WTC11 (cell line): ENCODE measurements at regions not wholly inside any gene's neighbourhood (a gene's known extent, or its start where the extent isn't known, plus 50 kb on each side); places are given as distances from the start of the nearest gene placed in this dataset.

ENCODE experiments used
- ATAC-seq: fragments of 200-7000 bp; cut with Tn5 transposase; 2 replicates; pipeline ENCODE4 v1.10.0; 2021; ENCODE audit warnings: mild to moderate bottlenecking, moderate library complexity
- CTCF ChIA-PET: fragments of 300-600 bp; sonication (Branson Sonifier 250); formaldehyde crosslinking; loops from one replicate; lab custom pipeline; 2021; ENCODE audit warnings: antibody characterized with exemption; lab: Charles Lee
- POLR2A ChIA-PET: fragments of 350-600 bp; sonication (Branson Sonifier 250); formaldehyde crosslinking; loops from one replicate; lab custom pipeline; 2021; ENCODE audit warnings: antibody characterized with exemption; lab: Charles Lee
- DNase-seq: peaks from one replicate; pipeline ENCODE4 v3.0.0; 2021; ENCODE audit warnings: low spot score
- H3K27ac Mint-ChIP-seq: 2 replicates; pipeline ENCODE4 v1.8.0; 2021; ENCODE audit warnings: mixed read lengths
- H3K27me3 Mint-ChIP-seq: 2 replicates; pipeline ENCODE4 v1.8.0; 2021; ENCODE audit warnings: low read depth, mild to moderate bottlenecking, moderate library complexity, mixed read lengths
- H3K36me3 Mint-ChIP-seq: 2 replicates; pipeline ENCODE4 v1.8.0; 2021; ENCODE audit warnings: mixed read lengths
- H3K4me1 Mint-ChIP-seq: 2 replicates; pipeline ENCODE4 v1.8.0; 2022; ENCODE audit warnings: mixed read lengths
- H3K4me3 Mint-ChIP-seq: 2 replicates; pipeline ENCODE4 v1.8.0; 2021; ENCODE audit warnings: mild to moderate bottlenecking, moderate library complexity, mixed read lengths
- H3K9me3 Mint-ChIP-seq: 2 replicates; pipeline ENCODE4 v1.8.0; 2021; ENCODE audit warnings: mixed read lengths
- ATF1 ChIP-seq: sonication (generic); formaldehyde crosslinking; IDR thresholded peaks from 2 replicates; pipeline ENCODE4 v1.8.1; 2023; ENCODE audit warnings: mild to moderate bottlenecking, moderate library complexity, missing genetic modification reagents
- ETV6 ChIP-seq: sonication (generic); formaldehyde crosslinking; IDR thresholded peaks from 2 replicates; pipeline ENCODE4 v1.8.1; 2022; ENCODE audit warnings: mild to moderate bottlenecking, missing genetic modification reagents
- FOXP1 ChIP-seq: sonication (generic); formaldehyde crosslinking; IDR thresholded peaks from 2 replicates; pipeline ENCODE4 v1.8.0; 2022; ENCODE audit warnings: missing genetic modification reagents, mild to moderate bottlenecking, moderate library complexity, borderline replicate concordance
- GABPB1 ChIP-seq: sonication (generic); formaldehyde crosslinking; IDR thresholded peaks from 2 replicates; pipeline ENCODE4 v1.8.1; 2023; ENCODE audit warnings: mild to moderate bottlenecking, missing genetic modification reagents
- NFATC4 ChIP-seq: fragments of 250-450 bp; sonication (Bioruptor Pico); IDR thresholded peaks from 2 replicates; pipeline ENCODE4 v1.9.0; 2021; ENCODE audit warnings: mild to moderate bottlenecking
- OVOL2 ChIP-seq: fragments of 250-450 bp; sonication (Bioruptor Pico); IDR thresholded peaks from 2 replicates; pipeline ENCODE4 v1.9.0; 2021; ENCODE audit warnings: mild to moderate bottlenecking, borderline replicate concordance
- TEAD1 ChIP-seq: sonication (generic); formaldehyde crosslinking; IDR thresholded peaks from 2 replicates; pipeline ENCODE4 v1.8.0; 2022; ENCODE audit warnings: mild to moderate bottlenecking, missing genetic modification reagents
- ZBTB21 ChIP-seq: sonication (generic); formaldehyde crosslinking; IDR thresholded peaks from 2 replicates; pipeline ENCODE4 v1.8.1; 2023; ENCODE audit warnings: mild to moderate bottlenecking, missing genetic modification reagents, borderline replicate concordance
- ZNF121 ChIP-seq: sonication (generic); formaldehyde crosslinking; IDR thresholded peaks from 2 replicates; pipeline ENCODE4 v1.8.0; 2023; ENCODE audit warnings: missing genetic modification reagents
- ZNF138 ChIP-seq: sonication (generic); formaldehyde crosslinking; conservative IDR thresholded peaks from 2 replicates; pipeline ENCODE4 v1.8.1; 2022; ENCODE audit warnings: mild to moderate bottlenecking, moderate library complexity, missing genetic modification reagents
- ZNF232 ChIP-seq: sonication (generic); formaldehyde crosslinking; IDR thresholded peaks from 2 replicates; pipeline ENCODE4 v1.8.0; 2022; ENCODE audit warnings: mild to moderate bottlenecking, missing genetic modification reagents
- ZNF396 ChIP-seq: fragments of 250-450 bp; sonication (Bioruptor Pico); IDR thresholded peaks from 2 replicates; pipeline ENCODE4 v1.8.0; 2021; ENCODE audit warnings: mild to moderate bottlenecking, moderate library complexity, borderline replicate concordance
- ZNF416 ChIP-seq: fragments of 250-450 bp; sonication (Bioruptor Pico); IDR thresholded peaks from 2 replicates; pipeline ENCODE4 v1.9.0; 2021; ENCODE audit warnings: mild to moderate bottlenecking, inconsistent platforms
- ZNF423 ChIP-seq: fragments of 250-450 bp; sonication (Bioruptor Pico); IDR thresholded peaks from 2 replicates; pipeline ENCODE4 v2.1.2; 2022; ENCODE audit warnings: mild to moderate bottlenecking, moderate library complexity
- TF ChIP-seq, protein P1 (sequence below): fragments of 250-450 bp; sonication (Bioruptor Pico); IDR thresholded peaks from 2 replicates; pipeline ENCODE4 v2.1.2; 2022; ENCODE audit warnings: mild to moderate bottlenecking, moderate library complexity
- TF ChIP-seq, protein P2 (sequence below): sonication (generic); formaldehyde crosslinking; IDR thresholded peaks from 2 replicates; pipeline ENCODE4 v1.8.0; 2023; ENCODE audit warnings: missing genetic modification reagents
- TF ChIP-seq, protein P3 (sequence below): fragments of 200-600 bp; IDR thresholded peaks from 2 replicates; pipeline ENCODE4 v1.8.0; 2022; ENCODE audit warnings: antibody characterized with exemption
- TF ChIP-seq, protein P4 (sequence below): fragments of 250-450 bp; sonication (Bioruptor Pico); IDR thresholded peaks from 2 replicates; pipeline ENCODE4 v1.9.0; 2021; ENCODE audit warnings: mild to moderate bottlenecking
- TF ChIP-seq, protein P5 (sequence below): sonication (generic); formaldehyde crosslinking; IDR thresholded peaks from 2 replicates; pipeline ENCODE4 v1.8.0; 2022; ENCODE audit warnings: mild to moderate bottlenecking, missing genetic modification reagents
- TF ChIP-seq, protein P6 (sequence below): fragments of 250-450 bp; sonication (Bioruptor Pico); IDR thresholded peaks from 2 replicates; pipeline ENCODE4 v1.9.0; 2021; ENCODE audit warnings: mild to moderate bottlenecking
- TF ChIP-seq, protein P7 (sequence below): sonication (generic); formaldehyde crosslinking; IDR thresholded peaks from 2 replicates; pipeline ENCODE4 v1.8.1; 2023; ENCODE audit warnings: mild to moderate bottlenecking, missing genetic modification reagents

DNA sequence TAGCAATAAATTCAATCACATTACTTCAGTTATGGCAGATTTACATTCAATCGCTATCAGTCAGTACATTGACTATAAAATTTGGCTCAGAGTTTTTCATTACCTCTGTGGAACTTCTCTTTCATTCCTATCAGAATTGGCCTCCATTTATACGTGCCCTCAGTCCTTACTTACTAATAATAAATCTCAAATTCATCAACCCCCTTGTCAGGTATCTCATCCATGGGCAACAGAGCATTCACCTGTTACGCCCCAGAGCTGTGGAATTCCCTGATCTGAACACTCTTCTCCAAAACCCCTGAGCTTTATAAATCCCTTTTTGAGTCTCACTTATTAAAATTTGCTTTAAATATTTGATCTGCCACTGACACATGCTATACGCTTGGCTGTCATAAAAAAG is 492.9 kb downstream of the GBE1 start:
- DNase-seq (no peak), ATAC-seq (no peak)
- no peak for TF ChIP-seq FOXP1 (CRISPR knock-in tag)
- TF ChIP-seq, protein P1, sequence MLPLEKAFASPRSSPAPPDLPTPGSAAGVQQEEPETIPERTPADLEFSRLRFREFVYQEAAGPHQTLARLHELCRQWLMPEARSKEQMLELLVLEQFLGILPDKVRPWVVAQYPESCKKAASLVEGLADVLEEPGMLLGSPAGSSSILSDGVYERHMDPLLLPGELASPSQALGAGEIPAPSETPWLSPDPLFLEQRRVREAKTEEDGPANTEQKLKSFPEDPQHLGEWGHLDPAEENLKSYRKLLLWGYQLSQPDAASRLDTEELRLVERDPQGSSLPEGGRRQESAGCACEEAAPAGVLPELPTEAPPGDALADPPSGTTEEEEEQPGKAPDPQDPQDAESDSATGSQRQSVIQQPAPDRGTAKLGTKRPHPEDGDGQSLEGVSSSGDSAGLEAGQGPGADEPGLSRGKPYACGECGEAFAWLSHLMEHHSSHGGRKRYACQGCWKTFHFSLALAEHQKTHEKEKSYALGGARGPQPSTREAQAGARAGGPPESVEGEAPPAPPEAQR (CRISPR knock-in tag) = no peak
- TF ChIP-seq ZBTB21 (CRISPR knock-in tag) = no peak
- TF ChIP-seq, protein P2, sequence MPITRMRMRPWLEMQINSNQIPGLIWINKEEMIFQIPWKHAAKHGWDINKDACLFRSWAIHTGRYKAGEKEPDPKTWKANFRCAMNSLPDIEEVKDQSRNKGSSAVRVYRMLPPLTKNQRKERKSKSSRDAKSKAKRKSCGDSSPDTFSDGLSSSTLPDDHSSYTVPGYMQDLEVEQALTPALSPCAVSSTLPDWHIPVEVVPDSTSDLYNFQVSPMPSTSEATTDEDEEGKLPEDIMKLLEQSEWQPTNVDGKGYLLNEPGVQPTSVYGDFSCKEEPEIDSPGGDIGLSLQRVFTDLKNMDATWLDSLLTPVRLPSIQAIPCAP (CRISPR knock-in tag) = no peak
- TF ChIP-seq ZNF416 (CRISPR knock-in tag) = no peak
- no peak for TF ChIP-seq NFATC4 (CRISPR knock-in tag)
- TF ChIP-seq, protein P3, sequence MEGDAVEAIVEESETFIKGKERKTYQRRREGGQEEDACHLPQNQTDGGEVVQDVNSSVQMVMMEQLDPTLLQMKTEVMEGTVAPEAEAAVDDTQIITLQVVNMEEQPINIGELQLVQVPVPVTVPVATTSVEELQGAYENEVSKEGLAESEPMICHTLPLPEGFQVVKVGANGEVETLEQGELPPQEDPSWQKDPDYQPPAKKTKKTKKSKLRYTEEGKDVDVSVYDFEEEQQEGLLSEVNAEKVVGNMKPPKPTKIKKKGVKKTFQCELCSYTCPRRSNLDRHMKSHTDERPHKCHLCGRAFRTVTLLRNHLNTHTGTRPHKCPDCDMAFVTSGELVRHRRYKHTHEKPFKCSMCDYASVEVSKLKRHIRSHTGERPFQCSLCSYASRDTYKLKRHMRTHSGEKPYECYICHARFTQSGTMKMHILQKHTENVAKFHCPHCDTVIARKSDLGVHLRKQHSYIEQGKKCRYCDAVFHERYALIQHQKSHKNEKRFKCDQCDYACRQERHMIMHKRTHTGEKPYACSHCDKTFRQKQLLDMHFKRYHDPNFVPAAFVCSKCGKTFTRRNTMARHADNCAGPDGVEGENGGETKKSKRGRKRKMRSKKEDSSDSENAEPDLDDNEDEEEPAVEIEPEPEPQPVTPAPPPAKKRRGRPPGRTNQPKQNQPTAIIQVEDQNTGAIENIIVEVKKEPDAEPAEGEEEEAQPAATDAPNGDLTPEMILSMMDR = no peak
- no peak for TF ChIP-seq ZNF138 (CRISPR knock-in tag)
- TF ChIP-seq ZNF423 (CRISPR knock-in tag) = no peak
- TF ChIP-seq, protein P4, sequence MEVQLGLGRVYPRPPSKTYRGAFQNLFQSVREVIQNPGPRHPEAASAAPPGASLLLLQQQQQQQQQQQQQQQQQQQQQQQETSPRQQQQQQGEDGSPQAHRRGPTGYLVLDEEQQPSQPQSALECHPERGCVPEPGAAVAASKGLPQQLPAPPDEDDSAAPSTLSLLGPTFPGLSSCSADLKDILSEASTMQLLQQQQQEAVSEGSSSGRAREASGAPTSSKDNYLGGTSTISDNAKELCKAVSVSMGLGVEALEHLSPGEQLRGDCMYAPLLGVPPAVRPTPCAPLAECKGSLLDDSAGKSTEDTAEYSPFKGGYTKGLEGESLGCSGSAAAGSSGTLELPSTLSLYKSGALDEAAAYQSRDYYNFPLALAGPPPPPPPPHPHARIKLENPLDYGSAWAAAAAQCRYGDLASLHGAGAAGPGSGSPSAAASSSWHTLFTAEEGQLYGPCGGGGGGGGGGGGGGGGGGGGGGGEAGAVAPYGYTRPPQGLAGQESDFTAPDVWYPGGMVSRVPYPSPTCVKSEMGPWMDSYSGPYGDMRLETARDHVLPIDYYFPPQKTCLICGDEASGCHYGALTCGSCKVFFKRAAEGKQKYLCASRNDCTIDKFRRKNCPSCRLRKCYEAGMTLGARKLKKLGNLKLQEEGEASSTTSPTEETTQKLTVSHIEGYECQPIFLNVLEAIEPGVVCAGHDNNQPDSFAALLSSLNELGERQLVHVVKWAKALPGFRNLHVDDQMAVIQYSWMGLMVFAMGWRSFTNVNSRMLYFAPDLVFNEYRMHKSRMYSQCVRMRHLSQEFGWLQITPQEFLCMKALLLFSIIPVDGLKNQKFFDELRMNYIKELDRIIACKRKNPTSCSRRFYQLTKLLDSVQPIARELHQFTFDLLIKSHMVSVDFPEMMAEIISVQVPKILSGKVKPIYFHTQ (CRISPR knock-in tag) = no peak
- no peak for TF ChIP-seq OVOL2 (CRISPR knock-in tag)
- no peak for TF ChIP-seq ZNF232 (CRISPR knock-in tag)
- TF ChIP-seq, protein P5, sequence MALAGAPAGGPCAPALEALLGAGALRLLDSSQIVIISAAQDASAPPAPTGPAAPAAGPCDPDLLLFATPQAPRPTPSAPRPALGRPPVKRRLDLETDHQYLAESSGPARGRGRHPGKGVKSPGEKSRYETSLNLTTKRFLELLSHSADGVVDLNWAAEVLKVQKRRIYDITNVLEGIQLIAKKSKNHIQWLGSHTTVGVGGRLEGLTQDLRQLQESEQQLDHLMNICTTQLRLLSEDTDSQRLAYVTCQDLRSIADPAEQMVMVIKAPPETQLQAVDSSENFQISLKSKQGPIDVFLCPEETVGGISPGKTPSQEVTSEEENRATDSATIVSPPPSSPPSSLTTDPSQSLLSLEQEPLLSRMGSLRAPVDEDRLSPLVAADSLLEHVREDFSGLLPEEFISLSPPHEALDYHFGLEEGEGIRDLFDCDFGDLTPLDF = no peak
- no peak for TF ChIP-seq GABPB1 (CRISPR knock-in tag)
- TF ChIP-seq TEAD1 (CRISPR knock-in tag) = no peak
- TF ChIP-seq ATF1 (CRISPR knock-in tag) = no peak
- TF ChIP-seq ZNF121 (CRISPR knock-in tag) = no peak
- no peak for TF ChIP-seq ETV6
- TF ChIP-seq ZNF396 (CRISPR knock-in tag) = no peak
- Mint-ChIP-seq H3K9me3 (no peaks in the 10 kb centered on the region), H3K4me1 (no peaks in the 10 kb centered on the region), H3K36me3 (no peaks in the 10 kb centered on the region), H3K27ac (no peak overlapping the region), H3K4me3 (no peak overlapping the region), H3K27me3 (no peaks in the 10 kb centered on the region)
- POLR2A ChIA-PET = no interaction called here
- CTCF ChIA-PET = interaction anchor here (1.4 kb wide), 1 partner anchor 34 kb away, joined by 3 read pairs; no protein-coding TSS in a partner anchor

DNA sequence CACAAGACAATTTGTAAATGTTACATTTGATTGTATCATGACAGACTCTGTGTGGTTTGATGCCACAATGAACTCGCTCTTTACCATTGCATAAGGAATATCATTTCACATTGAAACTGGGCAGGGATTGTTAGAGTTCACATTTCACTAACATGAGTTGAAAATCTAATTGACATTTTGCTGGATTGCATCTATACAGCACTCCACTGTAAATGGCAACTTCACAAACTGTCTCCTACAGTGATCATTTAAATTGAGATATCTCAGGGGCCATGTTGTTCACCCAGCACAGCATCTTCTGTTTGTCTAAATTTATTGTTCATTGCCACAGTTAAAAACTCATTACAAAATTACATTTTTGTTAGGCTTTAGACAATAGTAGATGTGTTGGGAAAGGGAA is 499.4 kb downstream of the GBE1 start:
- Mint-ChIP-seq H3K27ac (no peak overlapping the region), H3K36me3 (no peaks in the 10 kb centered on the region), H3K4me3 (no peak overlapping the region), H3K27me3 (no peaks in the 10 kb centered on the region), H3K4me1 (no peaks in the 10 kb centered on the region), H3K9me3 (no peaks in the 10 kb centered on the region)
- CTCF ChIA-PET = no interaction called here
- DNase-seq = no peak
- POLR2A ChIA-PET = no interaction called here
- no peak for ATAC-seq
- TF ChIP-seq, protein P6, sequence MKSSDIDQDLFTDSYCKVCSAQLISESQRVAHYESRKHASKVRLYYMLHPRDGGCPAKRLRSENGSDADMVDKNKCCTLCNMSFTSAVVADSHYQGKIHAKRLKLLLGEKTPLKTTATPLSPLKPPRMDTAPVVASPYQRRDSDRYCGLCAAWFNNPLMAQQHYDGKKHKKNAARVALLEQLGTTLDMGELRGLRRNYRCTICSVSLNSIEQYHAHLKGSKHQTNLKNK (CRISPR knock-in tag) = no peak
- TF ChIP-seq, protein P5 = no peak
- TF ChIP-seq ZNF423 (CRISPR knock-in tag) (no peak), TEAD1 (CRISPR knock-in tag) (no peak)
- TF ChIP-seq, protein P7, sequence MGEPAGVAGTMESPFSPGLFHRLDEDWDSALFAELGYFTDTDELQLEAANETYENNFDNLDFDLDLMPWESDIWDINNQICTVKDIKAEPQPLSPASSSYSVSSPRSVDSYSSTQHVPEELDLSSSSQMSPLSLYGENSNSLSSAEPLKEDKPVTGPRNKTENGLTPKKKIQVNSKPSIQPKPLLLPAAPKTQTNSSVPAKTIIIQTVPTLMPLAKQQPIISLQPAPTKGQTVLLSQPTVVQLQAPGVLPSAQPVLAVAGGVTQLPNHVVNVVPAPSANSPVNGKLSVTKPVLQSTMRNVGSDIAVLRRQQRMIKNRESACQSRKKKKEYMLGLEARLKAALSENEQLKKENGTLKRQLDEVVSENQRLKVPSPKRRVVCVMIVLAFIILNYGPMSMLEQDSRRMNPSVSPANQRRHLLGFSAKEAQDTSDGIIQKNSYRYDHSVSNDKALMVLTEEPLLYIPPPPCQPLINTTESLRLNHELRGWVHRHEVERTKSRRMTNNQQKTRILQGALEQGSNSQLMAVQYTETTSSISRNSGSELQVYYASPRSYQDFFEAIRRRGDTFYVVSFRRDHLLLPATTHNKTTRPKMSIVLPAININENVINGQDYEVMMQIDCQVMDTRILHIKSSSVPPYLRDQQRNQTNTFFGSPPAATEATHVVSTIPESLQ (CRISPR knock-in tag) = no peak
